HG02884 (cell line): ENCODE measurements at regions not wholly inside any gene's neighbourhood (a gene's known extent, or its start where the extent isn't known, plus 50 kb on each side); places are given as distances from the start of the nearest gene placed in this dataset.

Experiments used
- ATAC-seq: cut with Tn5 transposase; IDR thresholded peaks from one replicate; pipeline ENCODE4 v1.9.1; 2021; ENCODE audit warnings: mild to moderate bottlenecking, moderate library complexity; ENCODE audit not compliant: unreplicated experiment

- no peak for ATAC-seq
Measured at GRCh38 chr7:156234192-156234591, 406.4 kb upstream of the RNF32 start.

- no peak for ATAC-seq
Measured at GRCh38 chr7:156232931-156233705, 407.5 kb upstream of the RNF32 start.

GRCh38 chr7:156230576-156230975 is 410.0 kb upstream of the RNF32 start:
- ATAC-seq, result no peak

- ATAC-seq, result no peak
Measured at GRCh38 chr7:156224833-156225225, 412.6 kb upstream of the SHH start.

GRCh38 chr7:156223935-156224832 is 411.9 kb upstream of the SHH start:
- ATAC-seq, result no peak

- ATAC-seq, result no peak
Measured at GRCh38 chr7:156222611-156223010, 410.3 kb upstream of the SHH start.

- no peak for ATAC-seq
Measured at GRCh38 chr7:156222151-156222550, 409.9 kb upstream of the SHH start.

- ATAC-seq, result no peak
Measured at GRCh38 chr7:156220701-156221100, 408.4 kb upstream of the SHH start.

GRCh38 chr7:156220078-156220605 is 407.9 kb upstream of the SHH start:
- no peak for ATAC-seq

- no peak for ATAC-seq
Measured at GRCh38 chr7:156219307-156220077, 407.2 kb upstream of the SHH start.

- no peak for ATAC-seq
Measured at GRCh38 chr7:156218544-156219306, 406.5 kb upstream of the SHH start.

- no peak for ATAC-seq
Measured at GRCh38 chr7:156217803-156218202, 405.5 kb upstream of the SHH start.

- ATAC-seq, result no peak
Measured at GRCh38 chr7:156209087-156209486, 396.8 kb upstream of the SHH start.

GRCh38 chr7:156207306-156207705 is 395.0 kb upstream of the SHH start:
- no peak for ATAC-seq

- no peak for ATAC-seq
Measured at GRCh38 chr7:156206174-156206573, 393.9 kb upstream of the SHH start.

GRCh38 chr7:156204820-156205219 is 392.6 kb upstream of the SHH start:
- no peak for ATAC-seq

GRCh38 chr7:156203923-156204322 is 391.7 kb upstream of the SHH start:
- no peak for ATAC-seq

GRCh38 chr7:156198277-156198676 is 386.0 kb upstream of the SHH start:
- no peak for ATAC-seq

- ATAC-seq, result no peak
Measured at GRCh38 chr7:156196649-156197048, 384.4 kb upstream of the SHH start.

- ATAC-seq, result no peak
Measured at GRCh38 chr7:156195276-156195675, 383.0 kb upstream of the SHH start.
